H9 (cell line): ENCODE measurements at regions not wholly inside any gene's neighbourhood (a gene's known extent, or its start where the extent isn't known, plus 50 kb on each side); places are given as distances from the start of the nearest gene placed in this dataset.

Experiments used
- DNase-seq: peaks from one replicate; pipeline ENCODE4 v3.0.0-alpha.2; 2017
- H2AFZ ChIP-seq: one replicate; pipeline ENCODE4 v1.6.1; 2013; ENCODE audit warnings: mild to moderate bottlenecking, low read length, control low read depth, moderate library complexity
- H2AK5ac ChIP-seq: 2 replicates; pipeline ENCODE4 v1.6.1; 2013; ENCODE audit warnings: low read length, control low read depth, mixed read lengths; ENCODE audit not compliant: insufficient read length
- H2BK120ac ChIP-seq: one replicate; pipeline ENCODE4 v1.6.1; 2013; ENCODE audit warnings: low read depth, mild to moderate bottlenecking, low read length, control low read depth, inconsistent platforms; ENCODE audit not compliant: poor library complexity, severe bottlenecking
- H2BK12ac ChIP-seq: 2 replicates; pipeline ENCODE4 v1.6.1; 2013; ENCODE audit warnings: low read length, control low read depth, mixed read lengths, low read depth; ENCODE audit not compliant: insufficient read length
- H2BK15ac ChIP-seq: 2 replicates; pipeline ENCODE4 v1.6.1; 2013; ENCODE audit warnings: low read depth, low read length, control low read depth
- H2BK20ac ChIP-seq: one replicate; pipeline ENCODE4 v1.6.1; 2013; ENCODE audit warnings: low read depth, mild to moderate bottlenecking, low read length, control low read depth, inconsistent platforms; ENCODE audit not compliant: poor library complexity, severe bottlenecking
- H2BK5ac ChIP-seq: 2 replicates; pipeline ENCODE4 v1.6.1; 2013; ENCODE audit warnings: low read length, control low read depth, mixed read lengths; ENCODE audit not compliant: insufficient read length
- H3K14ac ChIP-seq: 2 replicates; pipeline ENCODE4 v1.6.1; 2013; ENCODE audit warnings: low read length, control low read depth; ENCODE audit not compliant: insufficient read depth
- H3K18ac ChIP-seq: 2 replicates; pipeline ENCODE4 v1.6.1; 2013; ENCODE audit warnings: low read depth, mild to moderate bottlenecking, mixed read lengths, low read length, control low read depth; ENCODE audit not compliant: insufficient read length
- H3K23ac ChIP-seq: 2 replicates; pipeline ENCODE4 v1.6.1; 2013; ENCODE audit warnings: low read length, control low read depth, mixed read lengths, low read depth; ENCODE audit not compliant: insufficient read length
- H3K23me2 ChIP-seq: 2 replicates; pipeline ENCODE4 v1.6.1; 2013; ENCODE audit warnings: low read depth, mild to moderate bottlenecking, mixed read lengths, low read length, control low read depth; ENCODE audit not compliant: insufficient read length, poor library complexity, severe bottlenecking
- H3K27ac ChIP-seq: 2 replicates; pipeline ENCODE4 v1.5.1; 2013; ENCODE audit warnings: low read length, control low read depth, mixed read lengths, low read depth; ENCODE audit not compliant: insufficient read length
- H3K27me3 ChIP-seq: 2 replicates; pipeline ENCODE4 v1.6.1; 2013; ENCODE audit warnings: low read length, control low read depth, inconsistent platforms; ENCODE audit not compliant: insufficient read depth
- H3K4ac ChIP-seq: 2 replicates; pipeline ENCODE4 v1.6.1; 2013; ENCODE audit warnings: low read depth, mild to moderate bottlenecking, control low read depth, inconsistent platforms, low read length, moderate library complexity
- H3K4me1 ChIP-seq: 2 replicates; pipeline ENCODE4 v1.6.1; 2013; ENCODE audit warnings: low read length, control low read depth, inconsistent platforms; ENCODE audit not compliant: insufficient read depth
- H3K4me2 ChIP-seq: 2 replicates; pipeline ENCODE4 v1.6.1; 2013; ENCODE audit warnings: low read length, control low read depth, mixed read lengths; ENCODE audit not compliant: insufficient read length, insufficient read depth
- H3K56ac ChIP-seq: 2 replicates; pipeline ENCODE4 v1.6.1; 2013; ENCODE audit warnings: low read depth, mild to moderate bottlenecking, mixed read lengths, low read length, control low read depth; ENCODE audit not compliant: insufficient read length
- H3K79me1 ChIP-seq: 2 replicates; pipeline ENCODE4 v1.6.1; 2013; ENCODE audit warnings: low read depth, mild to moderate bottlenecking, moderate library complexity, low read length, control low read depth, inconsistent platforms; ENCODE audit not compliant: insufficient read depth, poor library complexity, severe bottlenecking
- H3K79me2 ChIP-seq: 2 replicates; pipeline ENCODE4 v1.6.1; 2013; ENCODE audit warnings: low read length, control low read depth, inconsistent platforms; ENCODE audit not compliant: insufficient read depth
- H3K9ac ChIP-seq: 2 replicates; pipeline ENCODE4 v1.6.1; 2013; ENCODE audit warnings: low read length, control low read depth, mixed read lengths; ENCODE audit not compliant: insufficient read length; ENCODE audit errors: extremely low read depth
- H3K9me3 ChIP-seq: one replicate; pipeline ENCODE4 v1.6.1; 2013; ENCODE audit warnings: low read depth, low read length, inconsistent platforms; ENCODE audit not compliant: control insufficient read depth
- H3T11ph ChIP-seq: one replicate; pipeline ENCODE4 v1.6.1; 2013; ENCODE audit warnings: mild to moderate bottlenecking, low read length, control low read depth, inconsistent platforms
- H4K20me1 ChIP-seq: one replicate; pipeline ENCODE4 v1.6.1; 2013; ENCODE audit not compliant: control insufficient read depth, insufficient read length, insufficient read depth
- H4K5ac ChIP-seq: 2 replicates; pipeline ENCODE4 v1.6.1; 2013; ENCODE audit warnings: low read depth, mild to moderate bottlenecking, mixed read lengths, low read length, control low read depth; ENCODE audit not compliant: insufficient read length
- H4K8ac ChIP-seq: replicated peaks from 2 replicates; pipeline ENCODE4 v1.6.1; 2013; ENCODE audit warnings: low read length, control low read depth, mixed read lengths, low read depth; ENCODE audit not compliant: insufficient read length
- H4K91ac ChIP-seq: 2 replicates; pipeline ENCODE4 v1.6.1; 2013; ENCODE audit warnings: low read depth, mild to moderate bottlenecking, moderate library complexity, mixed read lengths, low read length, control low read depth; ENCODE audit not compliant: insufficient read length
- H3K27ac Mint-ChIP-seq, 3 experiments: 2 replicates in 2 of 3; 3 replicates in 1 of 3; pipeline ENCODE4 v1.8.0; 2020 to 2021; ENCODE audit warnings: mixed read lengths in 3 of 3, mild to moderate bottlenecking in 1 of 3, moderate library complexity in 1 of 3
- H3K27me3 Mint-ChIP-seq: 2 replicates; pipeline ENCODE4 v1.8.0; 2021; ENCODE audit warnings: low read depth, mild to moderate bottlenecking, moderate library complexity, mixed read lengths
- H3K36me3 Mint-ChIP-seq, 3 experiments: 2 replicates in 2 of 3; 3 replicates in 1 of 3; pipeline ENCODE4 v1.8.0; 2020 to 2021; ENCODE audit warnings: low read depth in 3 of 3, mixed read lengths in 3 of 3; ENCODE audit not compliant: insufficient read depth in 1 of 3
- H3K4me1 Mint-ChIP-seq, 2 experiments: 2 replicates each; pipeline ENCODE4 v1.8.0; 2020; ENCODE audit warnings: mixed read lengths in 2 of 2
- H3K4me3 Mint-ChIP-seq, 2 experiments: 2 replicates in 1 of 2; 3 replicates in 1 of 2; pipeline ENCODE4 v1.8.0; 2020 to 2021; ENCODE audit warnings: mild to moderate bottlenecking in 2 of 2, mixed read lengths in 2 of 2, moderate library complexity in 1 of 2
- H3K9me3 Mint-ChIP-seq, 2 experiments: 2 replicates in 1 of 2; 3 replicates in 1 of 2; pipeline ENCODE4 v1.8.0; 2020; ENCODE audit warnings: mild to moderate bottlenecking in 2 of 2, mixed read lengths in 2 of 2, moderate library complexity in 1 of 2
- CTCF ChIP-seq: fragments of 200-600 bp; sonication (generic); conservative IDR thresholded peaks from 3 replicates; pipeline ENCODE4 v1.8.0; 2021; ENCODE audit warnings: antibody characterized with exemption, mild to moderate bottlenecking

GRCh38 chr13:55569514-55569913 lies 1571.2 kb upstream of the PRR20A start:
- TF ChIP-seq CTCF: no peak
- H3K27ac Mint-ChIP-seq: no peak overlapping the region

More at GRCh38 chr13:55569514-55569913, 1571.2 kb upstream of the PRR20A start:
- no peaks in the 10 kb centered on the region for H3K79me1 ChIP-seq
- H3K9ac ChIP-seq: no peak overlapping the region
- no peak overlapping the region for H3K14ac ChIP-seq
- H2AK5ac ChIP-seq: no peak overlapping the region
- no peak overlapping the region for H2BK12ac ChIP-seq
- H3K4ac ChIP-seq: no peak overlapping the region
- Mint-ChIP-seq H3K27me3 (no peaks in the 10 kb centered on the region), H3K36me3 (peaks cover 0 to 12% (median 6%) of the 10 kb centered on the region in 3 experiments; a peak in 5 of 7 replicates), H3K9me3 (no peaks in the 10 kb centered on the region), H3K4me3 (no peak overlapping the region), H3K4me1 (peaks cover 43 to 44% of the 10 kb centered on the region in 2 experiments)
- H3K79me2 ChIP-seq: no peaks in the 10 kb centered on the region
- no peak overlapping the region for H3K56ac ChIP-seq
- no peak overlapping the region for H3K27ac ChIP-seq
- no peak overlapping the region for H2AFZ ChIP-seq
- H3K23ac ChIP-seq: no peak overlapping the region
- no peak overlapping the region for H4K5ac ChIP-seq
- H4K20me1 ChIP-seq: no peaks in the 10 kb centered on the region
- H2BK5ac ChIP-seq: no peak overlapping the region
- H3K18ac ChIP-seq: no peak overlapping the region
- H3K23me2 ChIP-seq: no peaks in the 10 kb centered on the region
- H3K27me3 ChIP-seq: no peaks in the 10 kb centered on the region
- no peaks in the 10 kb centered on the region for H3K9me3 ChIP-seq
- no peak overlapping the region for H3T11ph ChIP-seq
- H2BK20ac ChIP-seq: no peak overlapping the region
- H3K4me1 ChIP-seq: no peaks in the 10 kb centered on the region
- H4K91ac ChIP-seq: no peak overlapping the region
- H3K4me2 ChIP-seq: no peak overlapping the region
- H2BK120ac ChIP-seq: no peak overlapping the region
- DNase-seq: no peak
- no peak overlapping the region for H2BK15ac ChIP-seq
- no peak overlapping the region for H4K8ac ChIP-seq
